ENCODE measurements at regions not wholly inside any gene's neighbourhood (a gene's known extent, or its start where the extent isn't known, plus 50 kb on each side); places are given as distances from the start of the nearest gene placed in this dataset.

- Mint-ChIP-seq H3K36me3 (ENCODE audit: low read depth) (no peaks in the 10 kb centered on the region), H3K4me3 (ENCODE audit: unreplicated experiment) (no peak overlapping the region), H3K4me1 (ENCODE audit: low read depth) (no peaks in the 10 kb centered on the region), H3K27ac (ENCODE audit: unreplicated experiment) (no peak overlapping the region), H3K9me3 (ENCODE audit: low read depth) (peaks cover 45% of the 10 kb centered on the region), H3K27me3 (ENCODE audit: low read depth) (no peaks in the 10 kb centered on the region)
- TF ChIP-seq CTCF (IDR thresholded peaks at IDR 0.05) = no peak
- DNase-seq (ENCODE audit: low spot score) = no peak
Measured at GRCh38 chr16:6149031-6149430, 1051.4 kb upstream of the EEF2KMT start.

- no peaks in the 10 kb centered on the region for H3K27me3 Mint-ChIP-seq (ENCODE audit: low read depth)
- no peak for DNase-seq (ENCODE audit: low spot score)
- H3K9me3 Mint-ChIP-seq (ENCODE audit: low read depth) = peaks cover 45% of the 10 kb centered on the region
- TF ChIP-seq CTCF (IDR thresholded peaks at IDR 0.05) = no peak
- no peaks in the 10 kb centered on the region for H3K4me1 Mint-ChIP-seq (ENCODE audit: low read depth)
- no peak overlapping the region for H3K27ac Mint-ChIP-seq (ENCODE audit: unreplicated experiment)
- H3K4me3 Mint-ChIP-seq (ENCODE audit: unreplicated experiment) = no peak overlapping the region
- H3K36me3 Mint-ChIP-seq (ENCODE audit: low read depth) = no peaks in the 10 kb centered on the region
Measured at GRCh38 chr16:6148361-6148760, 1050.8 kb upstream of the EEF2KMT start.

- Mint-ChIP-seq H3K27ac (ENCODE audit: unreplicated experiment) (no peak overlapping the region), H3K4me3 (ENCODE audit: unreplicated experiment) (no peak overlapping the region), H3K9me3 (ENCODE audit: low read depth) (peaks cover 49% of the 10 kb centered on the region), H3K4me1 (ENCODE audit: low read depth) (no peaks in the 10 kb centered on the region), H3K36me3 (ENCODE audit: low read depth) (no peaks in the 10 kb centered on the region), H3K27me3 (ENCODE audit: low read depth) (no peaks in the 10 kb centered on the region)
- no peak for TF ChIP-seq CTCF (IDR thresholded peaks at IDR 0.05)
- DNase-seq (ENCODE audit: low spot score) = no peak
Measured at GRCh38 chr16:6146874-6147425, 1049.4 kb upstream of the EEF2KMT start.

- H3K4me1 Mint-ChIP-seq (ENCODE audit: low read depth) = no peaks in the 10 kb centered on the region
- no peak overlapping the region for H3K27ac Mint-ChIP-seq (ENCODE audit: unreplicated experiment)
- no peak for DNase-seq (ENCODE audit: low spot score)
- no peak for TF ChIP-seq CTCF (IDR thresholded peaks at IDR 0.05)
- H3K4me3 Mint-ChIP-seq (ENCODE audit: unreplicated experiment) = no peak overlapping the region
- H3K9me3 Mint-ChIP-seq (ENCODE audit: low read depth) = peaks cover 50% of the 10 kb centered on the region
- no peaks in the 10 kb centered on the region for H3K36me3 Mint-ChIP-seq (ENCODE audit: low read depth)
- no peaks in the 10 kb centered on the region for H3K27me3 Mint-ChIP-seq (ENCODE audit: low read depth)
Measured at GRCh38 chr16:6146356-6146755, 1048.8 kb upstream of the EEF2KMT start.

- Mint-ChIP-seq H3K27me3 (ENCODE audit: low read depth) (no peaks in the 10 kb centered on the region), H3K27ac (ENCODE audit: unreplicated experiment) (no peak overlapping the region), H3K4me3 (ENCODE audit: unreplicated experiment) (no peak overlapping the region), H3K4me1 (ENCODE audit: low read depth) (no peaks in the 10 kb centered on the region), H3K9me3 (ENCODE audit: low read depth) (peaks cover 57% of the 10 kb centered on the region), H3K36me3 (ENCODE audit: low read depth) (no peaks in the 10 kb centered on the region)
- DNase-seq (ENCODE audit: low spot score) = no peak
- TF ChIP-seq CTCF (IDR thresholded peaks at IDR 0.05) = no peak
Measured at GRCh38 chr16:6144463-6144862, 1046.9 kb upstream of the EEF2KMT start.

All from chondrocyte (in vitro differentiated cells).